HG03196 (cell line): ENCODE measurements at regions not wholly inside any gene's neighbourhood (a gene's known extent, or its start where the extent isn't known, plus 50 kb on each side); places are given as distances from the start of the nearest gene placed in this dataset.
"Not testable (repeated sequence)": the region's sequence is repeated elsewhere in the genome, so short reads cannot be mapped to it uniquely, and the experiment has no call there.

Experiments used
- ATAC-seq: cut with Tn5 transposase; IDR thresholded peaks from one replicate; pipeline ENCODE4 v1.9.1; 2021; ENCODE audit not compliant: unreplicated experiment

DNA sequence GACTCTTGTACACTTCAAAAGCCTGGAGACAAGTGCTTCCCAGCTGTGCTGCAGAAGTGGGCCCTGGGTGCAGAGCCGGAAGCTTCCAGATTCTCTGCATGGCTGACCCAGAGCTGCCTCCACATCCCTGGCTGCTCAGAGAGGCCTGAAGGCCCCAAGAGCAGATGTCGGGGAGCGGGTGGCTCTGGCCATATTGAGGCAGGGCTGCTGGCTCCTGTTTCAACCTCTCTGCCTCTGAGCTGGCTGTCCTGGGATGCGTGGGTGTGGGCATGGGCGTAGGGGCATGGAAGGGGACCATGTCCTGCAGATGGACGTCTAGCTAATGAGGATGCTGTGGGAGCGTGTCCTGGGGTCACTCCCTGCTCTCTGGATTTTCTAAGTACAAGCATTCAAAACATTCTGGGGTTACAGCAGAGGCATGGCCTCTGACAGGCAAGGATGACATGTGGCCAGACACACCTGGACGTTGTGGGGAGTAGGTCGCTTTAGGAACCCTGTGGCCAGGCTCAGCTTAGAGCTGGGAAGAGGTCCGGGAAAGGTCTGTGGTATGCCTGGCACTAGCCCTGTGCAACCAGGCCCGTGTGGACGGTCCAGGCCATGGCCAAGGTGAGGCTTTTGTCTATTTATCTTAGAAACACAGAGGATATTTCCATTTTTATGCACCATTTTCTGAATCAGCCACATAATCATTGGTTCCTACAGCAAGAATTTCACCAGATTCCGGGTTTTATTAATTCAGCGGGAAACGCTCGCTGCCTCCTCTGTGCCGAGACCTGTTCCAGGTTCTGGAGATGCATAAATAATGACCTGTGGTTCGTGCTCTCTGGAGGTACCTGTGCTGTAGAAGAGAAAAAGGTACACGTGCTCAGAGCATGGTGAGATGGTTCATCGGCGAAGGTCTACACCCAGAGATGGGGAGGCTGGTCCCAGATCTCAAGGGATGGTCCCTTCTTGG lies 361.1 kb downstream of the GLRX3 start:
- no peak for ATAC-seq

- ATAC-seq: no peak
Observed at GRCh38 chr10:130498042-130498441, 361.9 kb downstream of the GLRX3 start.

- no peak for ATAC-seq
Observed at GRCh38 chr10:130498934-130499333, 362.7 kb downstream of the GLRX3 start.

DNA sequence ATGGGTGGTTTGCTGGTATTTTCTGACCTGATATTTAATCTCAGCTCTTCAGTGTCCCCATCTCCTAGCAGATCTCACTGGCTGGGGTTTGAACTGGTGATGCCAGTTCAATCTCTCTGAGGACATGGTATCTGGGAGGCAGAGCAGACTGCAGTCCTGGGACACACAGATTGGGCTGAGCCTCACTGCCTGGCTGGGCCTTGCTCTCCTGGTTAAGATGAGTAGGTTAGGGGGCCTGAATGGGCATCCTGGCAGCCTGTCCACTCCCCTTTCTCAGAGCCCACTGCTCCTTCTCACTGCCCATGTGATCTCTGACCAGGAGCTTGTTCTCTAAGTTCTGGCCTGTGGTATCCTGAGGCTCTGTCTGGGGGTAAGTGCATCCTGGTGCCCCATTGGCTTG lies 363.4 kb downstream of the GLRX3 start:
- no peak for ATAC-seq

DNA sequence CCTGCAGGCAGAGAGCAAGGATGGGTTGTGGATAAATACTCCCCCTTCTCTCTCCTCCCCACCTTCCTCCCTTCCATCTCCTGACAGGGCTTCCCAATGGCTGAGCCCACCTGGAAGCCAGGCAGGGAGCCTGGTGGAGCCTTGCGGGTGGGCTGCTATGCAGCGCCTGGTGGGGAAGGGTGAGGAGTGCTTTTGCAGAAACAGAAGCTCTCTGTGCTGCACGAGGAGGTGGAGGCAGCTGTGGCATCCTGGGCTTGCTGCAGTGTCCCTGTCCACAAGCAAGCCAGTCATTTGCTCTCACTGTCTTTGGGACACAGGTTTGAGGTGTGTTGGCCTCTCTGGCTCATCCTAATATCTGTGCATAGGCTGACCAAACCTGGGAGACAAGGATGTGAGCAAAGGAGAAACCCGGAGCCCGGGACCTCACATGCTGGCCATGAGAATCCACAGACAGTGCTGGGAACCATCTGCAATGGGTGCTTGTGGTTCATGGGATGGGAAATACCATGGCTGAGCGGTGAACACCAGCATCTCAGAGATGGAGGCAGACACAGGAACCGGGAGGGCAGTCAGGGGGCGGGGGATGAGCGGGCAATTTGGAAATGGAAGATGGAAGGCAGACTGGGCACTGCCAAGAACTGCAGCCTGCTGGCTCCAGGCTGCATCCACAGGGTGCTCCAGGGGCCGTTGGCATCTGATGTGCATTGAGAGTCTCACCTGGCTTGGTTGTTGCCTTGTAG lies 364.2 kb downstream of the GLRX3 start:
- ATAC-seq: no peak

GRCh38 chr10:130507461-130507860 lies 371.3 kb downstream of the GLRX3 start:
- ATAC-seq: no peak

GRCh38 chr10:130509881-130510689 lies 373.9 kb downstream of the GLRX3 start:
- ATAC-seq: no peak

DNA sequence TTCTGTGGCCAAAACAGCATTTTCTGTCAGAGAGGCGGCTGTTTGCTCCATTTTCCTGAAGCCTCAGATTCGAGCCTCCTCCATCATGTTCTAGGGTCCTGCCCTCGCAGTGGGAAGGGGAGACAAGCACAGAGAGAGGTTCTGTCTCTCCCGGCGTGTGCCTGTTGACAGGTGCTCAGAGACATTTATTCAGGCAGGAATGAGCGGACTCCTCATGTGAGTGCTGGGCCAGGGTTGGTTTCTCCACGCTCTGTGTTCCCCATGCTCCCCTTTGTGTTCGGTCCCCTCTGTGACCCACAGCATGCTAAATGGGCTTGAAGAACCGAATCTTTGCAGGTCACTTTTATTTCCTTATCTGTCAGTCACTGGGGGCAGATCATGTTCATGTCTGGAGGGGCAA lies 374.6 kb downstream of the GLRX3 start:
- no peak for ATAC-seq

DNA sequence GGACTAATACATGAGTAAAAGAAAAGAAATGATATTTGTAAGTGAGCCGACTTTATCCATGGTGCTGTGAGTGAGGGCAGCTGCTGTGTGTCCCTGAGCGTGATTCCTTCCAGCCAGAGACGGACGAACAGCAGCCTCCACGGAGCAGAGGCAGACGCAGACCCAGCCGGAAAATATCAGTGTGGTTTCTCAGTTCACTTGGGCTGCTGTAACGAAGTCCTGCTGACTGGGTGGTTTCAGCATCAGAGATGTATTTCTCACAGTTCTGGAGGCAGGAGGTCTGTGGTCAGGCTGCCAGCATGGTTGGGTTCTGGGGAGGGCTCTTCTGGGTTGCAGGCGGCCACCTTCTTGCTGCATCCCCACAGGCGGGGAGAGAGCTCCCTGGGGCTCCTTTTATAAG lies 375.6 kb downstream of the GLRX3 start:
- no peak for ATAC-seq

GRCh38 chr10:130512936-130513335 lies 376.7 kb downstream of the GLRX3 start:
- ATAC-seq: no peak

DNA sequence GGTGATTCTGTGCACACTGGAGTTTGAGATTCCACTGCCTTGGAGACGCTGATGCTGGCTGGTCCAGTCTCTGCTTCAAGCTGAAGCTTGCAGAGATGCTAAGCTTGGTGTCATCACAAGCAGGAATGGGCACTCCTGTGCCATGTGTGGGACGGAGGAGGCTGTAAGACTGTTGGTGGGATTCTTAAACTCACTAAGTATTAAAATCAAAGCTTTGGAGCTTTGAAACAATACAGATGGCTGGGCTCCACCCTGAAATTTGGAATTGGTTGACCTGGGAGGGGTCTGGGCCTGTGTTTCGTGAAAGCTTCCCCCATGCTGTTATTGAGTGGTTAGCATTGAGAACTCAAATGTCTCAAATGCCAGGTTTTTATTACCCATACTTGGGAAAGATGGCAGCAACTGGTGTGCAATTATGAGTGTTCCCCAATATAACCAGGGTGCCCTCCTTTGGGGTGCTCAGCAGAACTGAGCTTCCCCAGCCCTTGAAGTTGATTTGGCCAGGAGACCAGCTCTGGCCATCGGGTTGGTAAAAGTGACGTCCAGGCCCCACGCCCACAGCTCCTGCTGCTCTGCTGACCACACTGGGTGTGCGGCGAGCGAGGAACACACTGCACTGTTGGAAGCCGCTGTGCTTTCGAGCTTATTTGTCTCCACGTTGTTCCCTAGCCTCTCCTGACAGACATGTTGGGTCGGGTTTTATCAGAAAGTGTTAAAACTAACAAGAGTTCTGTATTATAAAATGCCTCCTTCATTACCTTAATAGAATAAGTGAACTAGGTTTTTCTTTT lies 377.7 kb downstream of the GLRX3 start:
- no peak for ATAC-seq

DNA sequence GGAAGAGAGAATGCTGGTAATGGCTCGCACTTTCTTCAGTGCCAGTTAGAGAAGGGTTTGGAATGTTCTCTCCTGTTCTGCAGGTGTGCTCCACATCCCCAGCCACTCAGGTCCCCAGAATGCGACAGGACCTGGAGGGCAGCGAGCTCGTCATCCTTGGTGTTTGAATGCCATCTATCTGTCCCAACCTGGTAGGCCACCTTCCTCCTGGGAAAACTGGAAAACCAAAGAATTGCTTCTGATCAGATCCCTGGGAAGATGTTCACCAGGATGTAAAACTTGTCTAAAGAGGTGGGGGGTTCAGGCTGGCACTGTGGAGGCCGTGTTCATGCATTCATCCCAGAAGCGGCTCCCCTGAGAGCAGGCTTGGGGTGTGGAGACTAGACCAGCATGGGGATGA lies 379.5 kb downstream of the GLRX3 start:
- no peak for ATAC-seq

GRCh38 chr10:130516141-130516735 lies 380.0 kb downstream of the GLRX3 start:
- ATAC-seq: no peak

GRCh38 chr10:130518921-130519320 lies 382.7 kb downstream of the GLRX3 start:
- not testable (repeated sequence) for ATAC-seq

DNA sequence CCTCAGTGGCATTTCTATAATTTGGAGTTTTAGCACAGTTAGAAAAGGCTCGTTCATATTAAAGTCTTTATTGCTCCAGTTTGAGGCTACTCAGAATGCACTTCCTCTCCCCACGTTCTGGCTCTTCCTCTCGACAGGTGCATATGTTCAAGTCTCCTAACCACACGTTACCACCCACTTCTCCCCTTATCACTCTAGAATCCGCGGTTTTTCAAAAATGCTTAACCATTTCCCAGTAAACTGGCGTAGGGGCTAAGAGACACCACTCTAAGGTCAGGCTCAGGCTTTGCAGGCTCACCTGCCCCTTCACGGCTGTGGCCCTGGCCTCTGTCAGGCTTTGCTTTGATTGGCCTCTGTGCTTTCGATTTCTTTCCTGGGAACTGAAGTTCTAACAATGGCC lies 383.6 kb downstream of the GLRX3 start:
- no peak for ATAC-seq

GRCh38 chr10:130531312-130531711 lies 395.1 kb downstream of the GLRX3 start:
- no peak for ATAC-seq

GRCh38 chr10:130541090-130541489 lies 404.9 kb downstream of the GLRX3 start:
- no peak for ATAC-seq

DNA sequence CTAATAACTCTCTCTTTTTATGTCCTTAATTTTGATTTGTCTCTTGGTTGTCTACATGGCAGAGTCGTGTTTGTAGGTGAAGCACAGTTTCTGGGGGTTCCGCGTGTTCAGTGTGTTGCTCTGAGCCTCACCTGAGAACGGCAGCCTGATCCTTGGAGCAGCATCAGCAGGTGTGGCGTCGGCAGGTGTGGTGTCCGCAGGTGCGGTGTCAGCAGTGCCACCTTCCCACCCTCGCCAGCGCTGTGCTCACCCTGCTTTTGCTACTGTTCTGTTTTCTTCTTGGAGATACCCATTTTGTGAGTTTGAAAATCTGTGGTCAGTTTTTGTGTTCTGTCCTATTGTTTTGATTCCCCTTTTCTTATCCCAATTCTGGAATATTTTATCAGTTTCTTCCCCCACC lies 406.6 kb downstream of the GLRX3 start:
- no peak for ATAC-seq

DNA sequence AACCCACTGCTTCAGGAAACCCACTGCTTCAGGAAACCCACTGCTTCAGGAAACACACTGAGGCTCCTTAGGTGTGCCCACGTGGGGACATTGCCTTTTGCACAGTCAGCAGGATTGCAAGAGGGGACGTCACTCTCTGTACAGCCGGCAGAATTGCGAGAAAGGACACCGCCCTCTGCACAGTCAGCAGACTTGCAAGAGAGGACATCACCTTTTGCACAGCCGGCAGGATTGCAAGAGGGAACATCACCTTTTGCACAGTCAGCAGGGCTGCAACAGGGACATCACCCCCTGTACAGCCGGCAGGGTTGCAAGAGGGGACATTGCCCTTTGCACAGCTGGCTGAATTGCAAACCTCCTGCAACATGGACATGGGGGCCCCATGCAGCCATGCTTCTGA lies 407.6 kb downstream of the GLRX3 start:
- ATAC-seq: no peak

GRCh38 chr10:130545122-130545521 lies 408.9 kb downstream of the GLRX3 start:
- ATAC-seq: no peak
